Body of pancreas (tissue), 4 donors: ENCODE measurements at regions not wholly inside any gene's neighbourhood (a gene's known extent, or its start where the extent isn't known, plus 50 kb on each side); places are given as distances from the start of the nearest gene placed in this dataset.

Source experiments
- ATAC-seq: fragments of 150-250 bp; one replicate; pipeline ENCODE4 v1.9.1; 2016
- DNase-seq, 4 donors: peaks; one replicate each; pipeline ENCODE4 v3.0.0-alpha.2; 2019
- H3K27ac ChIP-seq, 4 donors: fragments of 200-600 bp; sonication (generic); 1 replicate in 3 of 4; 2 replicates in 1 of 4; pipeline versions ENCODE4 v1.5.1 to v1.6.1; 2016 to 2019; ENCODE audit warnings: mild to moderate bottlenecking in 1 of 4, mixed read lengths in 1 of 4, moderate library complexity in 1 of 4
- H3K27me3 ChIP-seq, 2 donors: fragments of 200-600 bp; sonication (generic); one replicate each; pipeline ENCODE4 v1.6.0; 2016; ENCODE audit warnings: mild to moderate bottlenecking in 1 of 2
- H3K36me3 ChIP-seq, 2 donors: fragments of 200-600 bp; sonication (generic); replicated peaks in 1 of 2; 2 replicates each; pipeline ENCODE4 v1.5.1; 2016; ENCODE audit warnings: low read depth in 2 of 2; ENCODE audit not compliant: insufficient read depth in 1 of 2
- H3K4me1 ChIP-seq: fragments of 200-600 bp; sonication (generic); one replicate; pipeline ENCODE4 v1.6.0; 2016
- H3K4me3 ChIP-seq, 2 donors: fragments of 200-600 bp; sonication (generic); 1 replicate in 1 of 2; 2 replicates in 1 of 2; pipeline ENCODE4 v1.5.1; 2016 to 2019
- H3K9me3 ChIP-seq, 3 donors: fragments of 200-600 bp; sonication (generic); 1 replicate in 2 of 3; 2 replicates in 1 of 3; pipeline ENCODE4 v1.5.1; 2016
- CTCF ChIP-seq, 7 experiments: fragments of 450-650 bp in 4 of 7; fragments of 200-600 bp in 3 of 7; sonication (generic) in 3 of 7; IDR thresholded peaks; one replicate each; pipeline ENCODE4 v1.5.1; 2016 to 2019; ENCODE audit warnings: antibody characterized with exemption in 7 of 7
- POLR2A ChIP-seq, 3 donors: fragments of 450-650 bp; IDR thresholded peaks; one replicate each; pipeline ENCODE4 v1.6.1; 2016; ENCODE audit warnings: antibody characterized with exemption in 3 of 3, mild to moderate bottlenecking in 2 of 3
- WGBS, 2 donors: methylation state at CpG; one replicate each; pipeline ENCODE4 v1.1.5; 2017; 5-methylcytosine and 5-hydroxymethylcytosine counted together
- intact Hi-C: fragments of 100-400 bp; cut with DNase I; formaldehyde crosslinking; loops from one replicate; pipeline ENCODE4 v1.15.1; 2023

DNA sequence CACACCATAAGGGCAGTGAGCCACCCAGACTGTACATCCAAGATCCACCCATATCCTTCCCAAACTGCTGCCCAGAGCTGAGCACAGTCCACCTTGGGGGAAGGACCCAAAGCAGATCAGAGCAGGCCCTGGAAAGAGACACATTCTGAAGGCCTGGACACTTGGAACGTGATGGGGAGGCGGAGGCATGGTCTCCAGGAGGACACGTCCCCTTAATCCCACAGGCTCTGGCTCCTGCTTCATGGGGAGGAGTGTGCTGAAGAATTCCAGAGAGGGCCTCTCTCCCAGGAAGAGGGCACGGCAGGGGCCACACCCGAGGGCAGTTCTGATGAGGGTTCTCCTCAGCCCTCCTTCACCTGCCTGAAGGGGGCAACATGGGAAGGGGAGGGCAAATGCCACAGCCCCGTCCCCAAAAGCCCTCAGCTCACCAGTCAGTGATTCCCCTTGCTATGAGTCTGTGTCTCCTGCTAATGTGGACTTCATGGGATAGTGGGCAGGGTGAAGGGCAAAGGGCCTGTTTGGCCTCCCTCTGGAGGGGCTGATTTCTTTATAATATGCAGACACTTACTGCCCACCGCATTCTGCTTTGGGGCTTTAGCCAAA is 276.8 kb downstream of the ENC1 start:
- Histone ChIP-seq H3K36me3 (no peaks in the 10 kb centered on the region), H3K4me3 (no peak overlapping the region), H3K27ac (no peak overlapping the region), H3K9me3 (no peaks in the 10 kb centered on the region), H3K4me1 (peaks cover 10% of the 10 kb centered on the region), H3K27me3 (no peaks in the 10 kb centered on the region)
- WGBS, 2 donors, result 86 to 95% methylated on average over 1 to 7 of the region's 7 CpGs
- ATAC-seq, result no peak
- TF ChIP-seq CTCF (IDR thresholded peaks at IDR 0.05), result no peak
- TF ChIP-seq POLR2A (IDR thresholded peaks at IDR 0.05), result no peak
- no peak for DNase-seq
- intact Hi-C loops, result no loop called here

DNA sequence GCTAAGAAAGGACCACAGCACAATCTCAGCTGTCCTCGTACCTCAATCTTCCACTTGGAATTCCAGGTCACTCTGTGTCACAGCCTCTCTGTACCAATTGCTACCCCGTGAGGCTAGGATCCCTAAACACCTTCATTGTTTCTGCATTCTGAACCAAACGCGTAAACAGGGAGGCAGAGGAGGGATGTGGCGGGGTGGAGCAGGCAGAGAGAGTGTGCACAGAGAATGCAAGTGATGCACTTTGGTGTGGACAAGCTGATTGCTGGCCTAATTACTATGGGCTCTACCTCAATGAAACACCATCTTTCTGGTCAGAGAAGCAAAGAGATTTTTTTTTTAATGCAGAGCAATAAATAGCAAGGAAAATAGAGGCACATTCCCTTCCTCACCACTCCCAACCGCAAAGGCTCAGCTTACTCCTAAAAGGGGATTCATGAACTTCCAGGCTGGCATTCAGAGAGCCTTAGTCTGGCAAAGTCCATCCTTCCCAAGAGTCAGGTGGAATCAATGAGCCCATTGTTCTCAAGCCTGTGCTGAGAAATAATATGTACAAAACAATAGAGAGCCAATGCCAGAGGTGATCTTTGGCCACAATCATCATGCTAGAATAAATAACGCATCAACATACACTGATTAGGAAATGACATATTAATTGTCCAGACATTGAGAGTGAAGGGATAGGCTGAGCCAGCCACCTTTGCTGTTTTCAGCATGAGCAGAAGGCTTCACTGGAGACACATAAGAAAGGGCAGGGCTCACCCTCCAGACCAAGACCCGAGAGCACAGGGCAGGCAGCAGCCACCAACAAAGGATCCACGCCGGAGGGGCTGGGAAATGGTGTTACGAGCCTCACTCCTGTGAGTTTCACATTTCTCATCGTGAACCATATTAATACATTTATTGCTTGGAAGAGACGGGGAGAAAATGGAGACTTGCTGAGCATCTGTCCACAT is 278.8 kb downstream of the ENC1 start:
- no peak overlapping the region for H3K27ac ChIP-seq
- no peaks in the 10 kb centered on the region for H3K9me3 ChIP-seq
- H3K36me3 ChIP-seq, result no peaks in the 10 kb centered on the region
- no peaks in the 10 kb centered on the region for H3K27me3 ChIP-seq
- ATAC-seq (peak; percentile 75), DNase-seq (no peak)
- intact Hi-C loops, result no loop called here
- H3K4me3 ChIP-seq, result no peak overlapping the region
- 79% methylated on average over 13 of the region's 13 CpGs for WGBS, 2 donors
- TF ChIP-seq CTCF (IDR thresholded peaks at IDR 0.05), result no peak
- TF ChIP-seq POLR2A (IDR thresholded peaks at IDR 0.05), result no peak
- H3K4me1 ChIP-seq, result peaks cover 11% of the 10 kb centered on the region

GRCh38 chr5:74360535-74361210 is 279.9 kb downstream of the ENC1 start:
- TF ChIP-seq CTCF (IDR thresholded peaks at IDR 0.05) (no peak), POLR2A (IDR thresholded peaks at IDR 0.05) (no peak)
- no peak overlapping the region for H3K4me3 ChIP-seq
- H3K27ac ChIP-seq, result no peak overlapping the region
- no peaks in the 10 kb centered on the region for H3K9me3 ChIP-seq
- H3K4me1 ChIP-seq, result peaks cover 20% of the 10 kb centered on the region
- H3K27me3 ChIP-seq, result no peaks in the 10 kb centered on the region
- WGBS, 2 donors, result 68 to 76% methylated on average over 7 of the region's 7 CpGs
- ATAC-seq (no peak), DNase-seq (no peak)
- intact Hi-C loops, result no loop called here
- no peaks in the 10 kb centered on the region for H3K36me3 ChIP-seq

DNA sequence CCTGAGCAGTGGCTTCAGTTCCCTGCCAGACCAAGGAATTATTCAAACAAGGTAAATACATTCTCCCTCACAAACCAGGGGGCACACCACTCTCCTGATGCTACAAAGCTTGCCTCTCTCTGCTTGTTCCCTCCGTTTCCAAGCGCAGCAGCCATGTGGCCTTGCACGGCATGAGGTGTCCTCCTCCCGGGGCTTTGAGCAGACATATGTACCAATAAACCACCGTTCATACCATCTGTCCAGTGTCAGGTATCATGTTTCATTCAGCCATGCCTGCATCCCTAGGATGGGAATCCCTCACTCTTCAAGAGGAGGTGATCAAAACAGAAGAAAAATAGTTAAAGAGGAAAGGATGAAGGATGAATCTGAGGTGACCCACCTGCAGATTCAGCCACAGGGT is 282.7 kb downstream of the ENC1 start:
- no peak for ATAC-seq
- no peaks in the 10 kb centered on the region for H3K36me3 ChIP-seq
- no peak for TF ChIP-seq POLR2A (IDR thresholded peaks at IDR 0.05)
- no peak for TF ChIP-seq CTCF (IDR thresholded peaks at IDR 0.05)
- peaks cover 20% of the 10 kb centered on the region for H3K4me1 ChIP-seq
- no peak for DNase-seq
- intact Hi-C loops, result no loop called here
- no peaks in the 10 kb centered on the region for H3K27me3 ChIP-seq
- no peaks in the 10 kb centered on the region for H3K9me3 ChIP-seq
- H3K4me3 ChIP-seq, result no peak overlapping the region
- WGBS, 2 donors, result 54 to 57% methylated on average over 5 of the region's 5 CpGs
- H3K27ac ChIP-seq, result no peak overlapping the region
